ENCODE measurements at regions not wholly inside any gene's neighbourhood (a gene's known extent, or its start where the extent isn't known, plus 50 kb on each side); places are given as distances from the start of the nearest gene placed in this dataset.

DNA sequence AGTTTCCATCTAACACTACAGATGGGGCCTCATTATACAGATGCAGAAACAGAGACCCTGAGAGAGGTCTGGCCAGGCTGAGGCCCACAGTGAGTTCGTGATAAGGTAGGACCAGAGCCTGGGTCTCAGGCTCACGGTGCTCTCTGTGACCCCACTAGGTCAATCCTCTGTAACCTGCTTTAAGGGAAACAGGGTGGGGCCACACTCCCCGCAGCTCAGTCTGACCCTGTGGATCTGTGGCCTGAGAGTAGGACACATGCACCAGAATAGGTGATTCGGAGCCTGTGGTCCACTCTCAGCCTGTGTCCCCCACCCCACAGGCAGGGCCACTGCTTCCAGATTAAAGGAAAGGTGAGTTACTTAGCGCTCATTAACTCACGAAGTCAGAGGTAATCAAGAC lies 137.8 kb upstream of the FAM20C start (continued):
- no peak for TF ChIP-seq RFX5 (IDR thresholded peaks at IDR 0.05; ENCODE audit: low read length)
- TF ChIP-seq CHD2 (IDR thresholded peaks at IDR 0.05; ENCODE audit: low read length, partially characterized antibody), result no peak
- no peak for TF ChIP-seq EP300 (IDR thresholded peaks at IDR 0.05; ENCODE audit: borderline replicate concordance in 1 of 2, low read depth in 1 of 2, low read length in 1 of 2)
- TF ChIP-seq MXI1 (IDR thresholded peaks at IDR 0.05; ENCODE audit: low read depth, low read length), result no peak
- no peak for TF ChIP-seq FOXJ3 (CRISPR knock-in tag; IDR thresholded peaks at IDR 0.05)
- TF ChIP-seq, protein P1, sequence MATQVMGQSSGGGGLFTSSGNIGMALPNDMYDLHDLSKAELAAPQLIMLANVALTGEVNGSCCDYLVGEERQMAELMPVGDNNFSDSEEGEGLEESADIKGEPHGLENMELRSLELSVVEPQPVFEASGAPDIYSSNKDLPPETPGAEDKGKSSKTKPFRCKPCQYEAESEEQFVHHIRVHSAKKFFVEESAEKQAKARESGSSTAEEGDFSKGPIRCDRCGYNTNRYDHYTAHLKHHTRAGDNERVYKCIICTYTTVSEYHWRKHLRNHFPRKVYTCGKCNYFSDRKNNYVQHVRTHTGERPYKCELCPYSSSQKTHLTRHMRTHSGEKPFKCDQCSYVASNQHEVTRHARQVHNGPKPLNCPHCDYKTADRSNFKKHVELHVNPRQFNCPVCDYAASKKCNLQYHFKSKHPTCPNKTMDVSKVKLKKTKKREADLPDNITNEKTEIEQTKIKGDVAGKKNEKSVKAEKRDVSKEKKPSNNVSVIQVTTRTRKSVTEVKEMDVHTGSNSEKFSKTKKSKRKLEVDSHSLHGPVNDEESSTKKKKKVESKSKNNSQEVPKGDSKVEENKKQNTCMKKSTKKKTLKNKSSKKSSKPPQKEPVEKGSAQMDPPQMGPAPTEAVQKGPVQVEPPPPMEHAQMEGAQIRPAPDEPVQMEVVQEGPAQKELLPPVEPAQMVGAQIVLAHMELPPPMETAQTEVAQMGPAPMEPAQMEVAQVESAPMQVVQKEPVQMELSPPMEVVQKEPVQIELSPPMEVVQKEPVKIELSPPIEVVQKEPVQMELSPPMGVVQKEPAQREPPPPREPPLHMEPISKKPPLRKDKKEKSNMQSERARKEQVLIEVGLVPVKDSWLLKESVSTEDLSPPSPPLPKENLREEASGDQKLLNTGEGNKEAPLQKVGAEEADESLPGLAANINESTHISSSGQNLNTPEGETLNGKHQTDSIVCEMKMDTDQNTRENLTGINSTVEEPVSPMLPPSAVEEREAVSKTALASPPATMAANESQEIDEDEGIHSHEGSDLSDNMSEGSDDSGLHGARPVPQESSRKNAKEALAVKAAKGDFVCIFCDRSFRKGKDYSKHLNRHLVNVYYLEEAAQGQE (IDR thresholded peaks at IDR 0.05; ENCODE audit: low read depth, low read length), result no peak
- TF ChIP-seq GABPA (IDR thresholded peaks at IDR 0.05; ENCODE audit: low read depth), result no peak
- no peak for TF ChIP-seq RAD21 (IDR thresholded peaks at IDR 0.05; ENCODE audit: low read length)
- no peak for TF ChIP-seq TAF1 (IDR thresholded peaks at IDR 0.05; ENCODE audit: borderline replicate concordance, low read depth, low read length)

DNA sequence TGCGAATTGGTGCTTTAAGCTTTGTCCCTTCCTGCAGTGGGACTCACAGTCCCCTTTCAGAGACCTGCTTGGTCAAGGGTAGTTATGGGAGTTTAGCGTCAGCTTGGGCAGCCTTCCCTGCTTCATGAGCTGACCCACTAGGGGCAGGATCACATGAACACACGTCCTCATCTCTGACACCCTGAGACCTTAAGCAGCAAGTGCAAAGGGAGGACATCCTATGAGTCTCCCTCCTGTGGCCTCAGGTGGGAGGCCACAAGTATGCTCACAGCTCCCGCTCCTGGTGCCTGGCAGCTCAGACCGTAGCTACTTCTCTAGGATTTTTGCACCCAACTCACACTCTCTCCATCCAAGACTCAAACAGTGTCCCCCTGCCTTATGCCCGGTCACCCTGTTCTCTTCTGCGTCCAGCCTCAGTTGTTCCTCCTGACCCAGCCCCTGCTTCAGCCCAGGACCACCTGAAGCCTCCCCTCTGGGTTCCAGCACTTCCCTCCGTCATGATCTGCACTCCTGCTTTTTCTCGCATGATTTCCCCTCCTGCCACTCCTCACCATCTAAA lies 136.6 kb upstream of the FAM20C start:
- Histone ChIP-seq H3F3A (replicated peaks; ENCODE audit: insufficient read depth) (no peaks in the 10 kb centered on the region), H3K27me3 (ENCODE audit: insufficient read depth) (peaks cover 13% of the 10 kb centered on the region; the same call in 1 of the 2 replicates), H3K9ac (no peak overlapping the region), H3K4me1 (ENCODE audit: control insufficient read depth in 1 of 2, insufficient read depth in 2 of 2, low read depth in 1 of 2, low read length in 1 of 2) (peaks cover 0 to 26% of the 10 kb centered on the region in 2 experiments; a peak in 1 of 4 replicates), H3K4me3 (ENCODE audit: low read depth in 2 of 2, low read length in 1 of 2) (no peak overlapping the region), H4K20me1 (ENCODE audit: insufficient read depth) (no peaks in the 10 kb centered on the region), H3K4me2 (no peak overlapping the region), H3K9me3 (no peaks in the 10 kb centered on the region), H3K79me2 (ENCODE audit: insufficient read depth) (no peaks in the 10 kb centered on the region), H3K27ac (ENCODE audit: low read depth in 2 of 2, low read length in 1 of 2) (no peak overlapping the region), H3K36me3 (replicated peaks in 1 of 2; ENCODE audit: control insufficient read depth in 1 of 2, insufficient read depth in 2 of 2, low read length in 1 of 2) (no peaks in the 10 kb centered on the region), H2AFZ (ENCODE audit: low read depth) (no peak overlapping the region), H3K9me2 (no peaks in the 10 kb centered on the region)
- TF ChIP-seq TCF12 (IDR thresholded peaks at IDR 0.05), result no peak
- WGBS (ENCODE audit: low lambda C conversion rate), result 56% methylated on average over 9 of the region's 9 CpGs
- ChIA-PET POLR2A (no interaction called here), CTCF (interaction anchor here (1.2 to 3.2 kb wide), 3 partner anchors 9 to 211 kb away, joined by 3 to 13 read pairs (median 12); no protein-coding TSS in a partner anchor)
- DNase-seq, result no peak

DNA sequence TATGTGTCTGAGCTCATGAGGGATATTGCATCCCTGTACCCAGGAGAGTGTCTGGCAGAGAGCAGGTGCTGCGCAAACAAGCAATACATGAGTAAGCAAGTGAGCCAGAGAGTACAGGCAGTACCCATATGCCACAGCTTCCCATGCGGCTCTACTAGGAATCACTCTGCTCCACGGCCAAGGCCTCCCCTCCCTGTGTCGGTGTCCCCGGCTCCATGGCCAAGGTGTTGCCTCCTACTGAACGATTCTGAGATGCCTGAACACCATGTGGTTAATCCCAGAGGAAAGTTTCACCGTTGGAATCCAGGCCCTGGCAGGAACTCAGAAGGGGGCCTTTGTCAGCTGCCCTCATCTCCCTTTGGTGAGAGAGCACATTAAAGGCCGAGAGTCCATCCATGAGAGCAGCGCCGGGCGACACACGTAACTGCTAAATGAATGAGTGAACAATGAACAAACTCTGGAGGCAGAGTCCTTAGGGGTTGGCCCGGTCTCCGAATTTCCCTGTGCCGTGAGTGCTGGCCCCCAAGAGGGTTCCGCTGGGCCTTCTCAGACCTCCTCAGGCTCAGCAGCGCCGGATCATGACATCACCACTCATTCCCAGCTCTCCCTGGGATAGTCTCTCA lies 136.0 kb upstream of the FAM20C start:
- Histone ChIP-seq H3K27ac (ENCODE audit: low read depth in 2 of 2, low read length in 1 of 2) (no peak overlapping the region), H2AFZ (ENCODE audit: low read depth) (no peak overlapping the region), H3K4me3 (ENCODE audit: low read depth in 2 of 2, low read length in 1 of 2) (no peak overlapping the region), H3K4me1 (ENCODE audit: control insufficient read depth in 1 of 2, insufficient read depth in 2 of 2, low read depth in 1 of 2, low read length in 1 of 2) (peaks cover 0 to 26% of the 10 kb centered on the region in 2 experiments; a peak in 1 of 4 replicates), H3K9me2 (no peaks in the 10 kb centered on the region), H4K20me1 (ENCODE audit: insufficient read depth) (no peaks in the 10 kb centered on the region), H3K27me3 (ENCODE audit: insufficient read depth) (peaks cover 8% of the 10 kb centered on the region; the same call in 1 of the 2 replicates), H3F3A (replicated peaks; ENCODE audit: insufficient read depth) (no peaks in the 10 kb centered on the region), H3K36me3 (replicated peaks in 1 of 2; ENCODE audit: control insufficient read depth in 1 of 2, insufficient read depth in 2 of 2, low read length in 1 of 2) (no peaks in the 10 kb centered on the region), H3K79me2 (ENCODE audit: insufficient read depth) (no peaks in the 10 kb centered on the region), H3K9me3 (no peaks in the 10 kb centered on the region), H3K4me2 (no peak overlapping the region), H3K9ac (no peak overlapping the region)
- no peak for DNase-seq
- WGBS (ENCODE audit: low lambda C conversion rate), result 83% methylated on average over 15 of the region's 18 CpGs
- ChIA-PET POLR2A (no interaction called here), CTCF (interaction anchor here (3.2 to 5.8 kb wide), 2 partner anchors 8 to 211 kb away, joined by 12 to 42 read pairs; no protein-coding TSS in a partner anchor)
- TF ChIP-seq TEAD4 (IDR thresholded peaks at IDR 0.05; ENCODE audit: borderline replicate concordance, insufficient read depth) (no peak), CHD2 (IDR thresholded peaks at IDR 0.05; ENCODE audit: low read length, partially characterized antibody) (no peak), TAF1 (IDR thresholded peaks at IDR 0.05; ENCODE audit: borderline replicate concordance, low read depth, low read length) (no peak), YY1 (IDR thresholded peaks at IDR 0.05; ENCODE audit: low read depth) (no peak), RFX5 (IDR thresholded peaks at IDR 0.05; ENCODE audit: low read length) (no peak), FOSL2 (IDR thresholded peaks at IDR 0.05; ENCODE audit: borderline replicate concordance, low read depth) (no peak), JUND (IDR thresholded peaks at IDR 0.05) (no peak), MXI1 (IDR thresholded peaks at IDR 0.05; ENCODE audit: low read depth, low read length) (no peak)
- TF ChIP-seq, protein P2, sequence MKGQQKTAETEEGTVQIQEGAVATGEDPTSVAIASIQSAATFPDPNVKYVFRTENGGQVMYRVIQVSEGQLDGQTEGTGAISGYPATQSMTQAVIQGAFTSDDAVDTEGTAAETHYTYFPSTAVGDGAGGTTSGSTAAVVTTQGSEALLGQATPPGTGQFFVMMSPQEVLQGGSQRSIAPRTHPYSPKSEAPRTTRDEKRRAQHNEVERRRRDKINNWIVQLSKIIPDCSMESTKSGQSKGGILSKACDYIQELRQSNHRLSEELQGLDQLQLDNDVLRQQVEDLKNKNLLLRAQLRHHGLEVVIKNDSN (IDR thresholded peaks at IDR 0.05; ENCODE audit: borderline replicate concordance, low read depth), result no peak
- TF ChIP-seq, protein P3, sequence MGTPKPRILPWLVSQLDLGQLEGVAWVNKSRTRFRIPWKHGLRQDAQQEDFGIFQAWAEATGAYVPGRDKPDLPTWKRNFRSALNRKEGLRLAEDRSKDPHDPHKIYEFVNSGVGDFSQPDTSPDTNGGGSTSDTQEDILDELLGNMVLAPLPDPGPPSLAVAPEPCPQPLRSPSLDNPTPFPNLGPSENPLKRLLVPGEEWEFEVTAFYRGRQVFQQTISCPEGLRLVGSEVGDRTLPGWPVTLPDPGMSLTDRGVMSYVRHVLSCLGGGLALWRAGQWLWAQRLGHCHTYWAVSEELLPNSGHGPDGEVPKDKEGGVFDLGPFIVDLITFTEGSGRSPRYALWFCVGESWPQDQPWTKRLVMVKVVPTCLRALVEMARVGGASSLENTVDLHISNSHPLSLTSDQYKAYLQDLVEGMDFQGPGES (IDR thresholded peaks at IDR 0.05; ENCODE audit: low read depth, low read length), result no peak
- TF ChIP-seq, protein P4, sequence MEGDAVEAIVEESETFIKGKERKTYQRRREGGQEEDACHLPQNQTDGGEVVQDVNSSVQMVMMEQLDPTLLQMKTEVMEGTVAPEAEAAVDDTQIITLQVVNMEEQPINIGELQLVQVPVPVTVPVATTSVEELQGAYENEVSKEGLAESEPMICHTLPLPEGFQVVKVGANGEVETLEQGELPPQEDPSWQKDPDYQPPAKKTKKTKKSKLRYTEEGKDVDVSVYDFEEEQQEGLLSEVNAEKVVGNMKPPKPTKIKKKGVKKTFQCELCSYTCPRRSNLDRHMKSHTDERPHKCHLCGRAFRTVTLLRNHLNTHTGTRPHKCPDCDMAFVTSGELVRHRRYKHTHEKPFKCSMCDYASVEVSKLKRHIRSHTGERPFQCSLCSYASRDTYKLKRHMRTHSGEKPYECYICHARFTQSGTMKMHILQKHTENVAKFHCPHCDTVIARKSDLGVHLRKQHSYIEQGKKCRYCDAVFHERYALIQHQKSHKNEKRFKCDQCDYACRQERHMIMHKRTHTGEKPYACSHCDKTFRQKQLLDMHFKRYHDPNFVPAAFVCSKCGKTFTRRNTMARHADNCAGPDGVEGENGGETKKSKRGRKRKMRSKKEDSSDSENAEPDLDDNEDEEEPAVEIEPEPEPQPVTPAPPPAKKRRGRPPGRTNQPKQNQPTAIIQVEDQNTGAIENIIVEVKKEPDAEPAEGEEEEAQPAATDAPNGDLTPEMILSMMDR (IDR thresholded peaks at IDR 0.05), result no peak
